NCI-H446 (cell line): ENCODE measurements at regions not wholly inside any gene's neighbourhood (a gene's known extent, or its start where the extent isn't known, plus 50 kb on each side); places are given as distances from the start of the nearest gene placed in this dataset.
"Not testable (repeated sequence)": the region's sequence is repeated elsewhere in the genome, so short reads cannot be mapped to it uniquely, and the experiment has no call there.

ENCODE experiments used
- DNase-seq, 2 experiments: peaks; one replicate each; lab custom pipeline; 2025; lab: John Stamatoyannopoulos, UW

GRCh38 chr18:43714343-43715010 lies 437.2 kb upstream of the SYT4 start:
- no peak for DNase-seq

DNA sequence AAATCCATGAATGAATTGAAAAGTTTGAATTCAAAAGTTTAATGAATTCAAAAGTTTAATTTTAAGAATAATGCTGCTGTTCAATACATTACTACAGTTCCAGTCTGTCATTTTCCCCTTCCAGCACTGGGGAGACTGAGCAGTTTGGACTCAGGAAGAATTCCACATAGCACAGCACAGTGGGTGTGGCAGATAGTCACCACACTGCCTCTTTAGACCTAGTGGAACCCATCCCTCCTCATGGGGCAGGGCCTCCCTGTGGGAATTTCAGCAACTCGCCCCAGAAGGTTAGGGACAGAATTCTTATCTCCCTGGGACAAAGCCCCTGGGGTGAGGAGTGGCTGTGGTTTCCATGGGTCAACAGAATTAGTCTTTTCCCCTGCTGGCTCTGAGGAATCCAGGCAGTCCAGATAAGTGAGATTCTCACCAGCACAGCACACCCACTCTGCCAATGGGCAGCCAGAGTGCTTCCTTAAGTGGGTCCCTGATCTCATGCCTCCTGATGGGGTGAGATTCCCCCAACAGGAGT lies 442.0 kb upstream of the SYT4 start:
- DNase-seq = no peak

- no peak for DNase-seq
Measured at GRCh38 chr18:43720041-43720440, 442.8 kb upstream of the SYT4 start.

DNA sequence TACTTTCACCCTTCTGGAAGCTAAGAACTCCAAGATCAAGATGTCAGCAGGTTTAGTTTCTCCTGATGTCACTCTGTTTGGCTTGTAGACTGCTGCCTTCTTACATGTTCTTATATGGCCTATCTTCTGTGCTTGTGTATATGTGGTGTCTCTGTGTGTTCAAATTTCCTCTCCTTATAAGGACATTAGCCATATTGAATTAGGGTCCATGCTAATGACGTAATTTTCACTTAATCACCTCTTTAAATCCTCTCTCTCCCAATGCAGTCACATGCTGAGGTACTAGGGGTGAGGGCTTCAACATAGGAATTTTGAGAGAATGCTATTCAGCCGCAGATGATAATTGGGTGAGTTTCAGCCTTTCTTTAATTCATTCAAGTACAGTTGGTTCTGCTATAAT lies 458.3 kb upstream of the SYT4 start:
- no peak for DNase-seq

DNA sequence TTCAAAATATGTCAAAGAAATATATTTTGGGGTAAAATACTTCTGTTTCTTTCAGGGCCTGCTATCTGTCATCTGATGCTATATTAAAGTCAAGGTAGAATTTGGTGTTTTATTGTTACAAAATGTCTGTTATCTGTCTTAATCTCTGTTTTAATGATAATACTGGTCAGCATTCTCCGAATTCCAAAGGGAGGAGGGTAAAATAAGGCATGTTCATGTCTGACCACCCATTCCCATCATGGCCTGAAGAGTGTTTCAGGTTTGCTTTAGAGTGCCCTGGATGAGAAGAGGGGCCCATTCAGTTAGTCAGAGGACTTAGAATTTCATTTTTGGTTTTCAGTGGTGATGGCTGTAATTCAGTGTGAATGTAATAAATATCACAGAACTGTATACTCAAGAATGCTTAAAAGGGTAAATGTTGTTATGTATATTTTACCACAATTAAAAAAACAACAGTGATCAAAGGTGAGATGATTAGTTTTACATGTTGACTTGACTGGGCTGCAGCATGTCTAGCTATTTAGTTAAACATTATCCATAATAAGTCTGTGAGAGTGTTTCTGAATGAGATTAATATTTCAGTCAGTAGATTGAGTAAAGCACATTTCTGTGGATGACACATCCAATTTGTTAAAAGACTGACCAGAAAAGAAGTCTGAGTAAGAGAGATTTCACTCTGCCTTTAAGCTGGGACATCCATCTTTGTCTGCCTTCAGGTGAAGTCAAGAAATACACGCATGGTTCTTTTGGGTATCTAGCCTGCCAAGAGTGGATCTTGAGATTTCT lies 467.9 kb upstream of the SYT4 start:
- no peak for DNase-seq

DNA sequence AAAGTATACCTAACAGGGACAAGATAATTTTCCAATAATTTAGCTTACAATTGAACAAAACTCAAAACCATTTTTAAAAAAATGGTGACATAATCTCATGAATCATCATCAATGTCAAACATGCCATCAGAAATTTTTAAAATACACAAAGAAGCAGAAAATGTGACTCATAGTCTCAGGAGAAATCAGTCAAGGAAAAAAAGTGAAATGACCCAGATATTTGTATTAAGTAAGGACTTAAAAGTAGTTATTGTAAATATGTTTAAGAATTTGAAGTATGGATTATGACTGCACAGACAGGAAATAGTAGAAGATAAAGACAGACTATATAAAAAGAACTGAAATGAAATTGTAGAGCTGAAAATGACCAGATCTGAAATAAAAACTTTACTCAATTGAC lies 473.9 kb upstream of the SYT4 start:
- no peak for DNase-seq

- no peak for DNase-seq
Measured at GRCh38 chr18:43751835-43752234, 474.5 kb upstream of the SYT4 start.

DNA sequence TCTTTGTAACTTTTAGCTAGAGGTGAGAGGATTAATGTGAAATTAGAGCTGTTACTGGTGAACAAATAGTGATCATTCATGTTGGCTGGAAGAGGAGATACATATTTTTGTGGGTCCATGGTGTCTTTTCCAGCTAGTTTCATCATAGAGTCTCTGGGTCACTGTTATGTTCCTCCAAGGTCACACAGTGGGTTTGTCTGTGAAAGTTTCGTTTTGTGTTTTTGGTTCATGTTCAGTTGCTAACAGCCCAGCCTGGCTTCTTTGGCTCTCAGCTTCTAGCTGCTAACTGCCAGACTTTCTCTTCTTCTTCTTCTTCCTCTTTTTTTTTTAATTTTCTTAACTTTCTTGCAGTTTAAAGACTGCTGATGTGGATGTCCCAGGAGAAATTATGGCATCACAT lies 480.0 kb upstream of the SYT4 start:
- DNase-seq = no peak

GRCh38 chr18:43758734-43759133 lies 481.4 kb upstream of the SYT4 start:
- no peak for DNase-seq

- DNase-seq = no peak
Measured at GRCh38 chr18:43760010-43760409, 482.7 kb upstream of the SYT4 start.

GRCh38 chr18:43772907-43773306 lies 495.6 kb upstream of the SYT4 start:
- DNase-seq = peak in 1 of 2 experiments; percentile 20

GRCh38 chr18:43774497-43774896 lies 497.2 kb upstream of the SYT4 start:
- no peak for DNase-seq

DNA sequence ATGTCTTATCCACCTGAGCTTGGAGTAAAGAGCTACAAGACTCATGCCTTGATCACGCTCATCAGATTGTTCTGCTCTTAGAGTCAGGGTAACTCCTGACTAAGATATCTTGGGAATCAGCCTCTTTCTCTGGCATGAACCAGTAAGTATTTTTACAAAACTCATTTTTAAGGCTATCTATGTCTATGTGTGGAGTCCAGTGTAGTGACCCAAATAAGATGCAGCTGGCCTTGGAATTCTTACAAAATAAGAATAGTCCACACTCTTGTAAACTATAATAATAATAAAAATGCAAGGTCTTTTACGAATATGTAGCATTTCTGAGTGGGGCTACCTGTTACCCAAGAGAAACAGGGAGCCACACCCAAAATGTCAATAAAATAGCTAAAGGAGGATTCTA lies 498.3 kb upstream of the SYT4 start:
- DNase-seq = no peak

DNA sequence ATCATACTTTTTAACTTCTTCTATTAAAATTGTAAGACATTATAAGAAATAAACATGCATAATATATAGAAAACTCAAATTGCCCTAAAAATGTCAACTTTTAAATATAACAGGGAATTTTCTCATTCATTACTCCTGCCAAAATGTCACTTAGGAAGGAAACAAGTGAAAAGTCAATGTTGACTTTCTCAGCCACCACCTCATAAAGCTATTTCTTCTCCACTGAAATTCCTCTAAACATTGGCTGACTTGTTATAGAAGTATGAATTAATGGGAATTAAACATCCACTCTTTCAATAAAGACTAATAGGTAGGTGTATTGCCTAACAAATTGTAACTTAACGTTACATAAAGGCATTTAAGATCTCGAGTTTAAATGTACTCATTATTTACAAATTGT lies 499.7 kb upstream of the SYT4 start:
- DNase-seq = no peak

GRCh38 chr18:43777636-43778304 lies 500.5 kb upstream of the SYT4 start:
- no peak for DNase-seq

- no peak for DNase-seq
Measured at GRCh38 chr18:43780782-43781340, 503.6 kb upstream of the SYT4 start.

DNA sequence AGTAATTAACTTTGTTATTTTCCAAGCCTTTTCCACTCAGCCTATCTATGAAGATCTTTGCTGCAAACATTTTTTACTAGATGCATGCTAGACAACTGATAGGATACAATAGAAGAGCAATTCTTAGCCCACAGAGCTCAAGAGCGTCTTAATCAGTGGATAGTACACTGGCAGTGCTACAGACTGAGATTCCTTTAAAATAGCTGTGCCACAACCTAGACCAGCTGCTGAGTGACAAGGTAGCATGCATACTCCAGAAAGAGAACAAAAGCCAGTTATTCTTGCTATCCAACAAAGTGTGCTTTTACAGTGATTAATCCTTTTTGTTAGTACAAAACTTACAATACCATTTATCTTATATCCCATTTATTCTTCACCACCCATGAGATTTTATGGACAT lies 507.9 kb upstream of the SYT4 start:
- DNase-seq = no peak

GRCh38 chr18:43786893-43787292 lies 509.6 kb upstream of the SYT4 start:
- DNase-seq = no peak

DNA sequence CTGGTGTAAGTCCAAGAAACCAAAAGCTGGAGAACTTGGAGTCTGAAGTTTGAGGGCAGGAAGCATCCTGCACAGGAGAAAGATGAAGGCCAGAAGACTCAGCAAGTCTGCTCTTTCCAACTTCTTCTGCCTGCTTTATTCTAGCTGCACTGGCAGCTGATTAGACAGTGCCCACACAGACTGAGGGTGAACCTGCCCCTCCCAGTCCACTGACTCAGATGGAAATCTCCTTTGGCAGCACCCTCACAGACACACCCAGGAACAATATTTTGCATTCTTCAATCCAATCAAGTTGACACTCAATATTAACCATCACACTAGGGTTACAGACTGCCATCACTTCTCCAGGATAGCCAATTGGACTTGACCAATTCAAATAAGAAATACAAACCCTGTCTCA lies 510.4 kb upstream of the SYT4 start:
- DNase-seq = not testable (repeated sequence)

DNA sequence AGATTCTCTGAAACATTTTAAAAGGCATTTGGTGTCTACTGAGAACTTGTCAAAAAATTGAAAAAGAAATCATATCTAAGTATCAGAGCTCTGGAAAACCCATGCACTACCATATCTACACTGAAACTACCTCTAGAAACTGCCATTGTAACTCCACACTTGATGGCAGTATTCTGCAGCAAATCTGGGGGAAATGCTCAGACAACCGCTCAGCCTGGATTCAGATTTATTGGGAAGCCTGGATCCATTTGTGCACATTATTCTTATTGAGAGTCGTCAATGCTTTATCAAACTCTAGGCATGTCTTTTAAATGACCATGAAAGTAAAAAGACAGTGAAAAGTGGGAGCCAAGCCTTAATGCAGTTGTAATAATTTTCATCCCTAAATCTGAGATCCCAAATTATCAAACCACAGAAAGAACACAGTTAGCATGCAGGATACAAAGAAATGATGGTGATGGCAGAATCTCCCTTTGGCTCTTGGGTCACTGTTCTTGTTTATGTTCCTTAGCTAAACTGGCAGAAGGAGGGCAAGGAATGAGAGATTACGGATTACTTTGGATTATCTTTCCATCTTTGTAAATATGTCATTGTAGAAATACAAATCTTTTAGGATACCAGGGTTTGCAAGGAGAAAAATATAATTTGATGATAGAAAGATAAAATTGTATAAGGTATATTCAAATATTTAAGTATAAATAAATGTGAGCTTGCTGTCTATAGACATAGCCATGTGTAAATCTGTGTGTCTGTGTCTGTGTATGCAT lies 512.1 kb upstream of the SYT4 start:
- peak in 1 of 2 experiments; percentile 27 for DNase-seq

- no peak for DNase-seq
Measured at GRCh38 chr18:43793910-43794309, 516.6 kb upstream of the SYT4 start.

GRCh38 chr18:43794363-43794762 lies 517.1 kb upstream of the SYT4 start:
- no peak for DNase-seq
